HEK293 (cell line): ENCODE measurements at regions not wholly inside any gene's neighbourhood (a gene's known extent, or its start where the extent isn't known, plus 50 kb on each side); places are given as distances from the start of the nearest gene placed in this dataset.

ENCODE experiments used
- CTCF ChIA-PET: fragments of 350-600 bp; formaldehyde crosslinking; extraction: SDS; loops from one replicate; lab custom pipeline; 2021; ENCODE audit warnings: antibody characterized with exemption; lab: Yijun Ruan, JAX
- POLR2A ChIA-PET: fragments of 300-600 bp; formaldehyde crosslinking; extraction: SDS; loops from one replicate; lab custom pipeline; 2020; ENCODE audit warnings: antibody characterized with exemption, inconsistent platforms; lab: Yijun Ruan, JAX
- H3K27ac ChIP-seq: fragments of 200-500 bp; sonication (Bioruptor generic); 2 replicates; pipeline ENCODE4 v1.5.1; 2014; ENCODE audit warnings: low read depth, low read length, control low read depth, inconsistent platforms; ENCODE audit errors: extremely low read depth
- H3K36me3 ChIP-seq, 2 experiments: fragments of 200-500 bp in 1 of 2; sonication (Bioruptor generic) in 1 of 2; 1 replicate in 1 of 2; 2 replicates in 1 of 2; pipeline ENCODE4 v1.5.1; 2014 to 2017; ENCODE audit warnings: inconsistent platforms in 2 of 2, low read length in 2 of 2; ENCODE audit not compliant: control insufficient read depth in 2 of 2, insufficient read depth in 1 of 2
- H3K4me1 ChIP-seq: fragments of 200-500 bp; sonication (Bioruptor generic); 2 replicates; pipeline ENCODE4 v1.5.1; 2014; ENCODE audit warnings: mild to moderate bottlenecking, low read length, inconsistent platforms; ENCODE audit not compliant: control insufficient read depth, insufficient read depth
- H3K4me3 ChIP-seq: 2 replicates; pipeline ENCODE4 v1.5.1; 2011; ENCODE audit warnings: low read depth, mild to moderate bottlenecking, control low read depth, low read length, moderate library complexity
- H3K9me3 ChIP-seq: fragments of 200-500 bp; sonication (Bioruptor generic); 2 replicates; pipeline ENCODE4 v1.5.1; 2014; ENCODE audit warnings: low read depth, low read length, inconsistent platforms; ENCODE audit not compliant: control insufficient read depth, insufficient read depth
- ATF2 ChIP-seq: fragments of 450-650 bp; formaldehyde crosslinking; IDR thresholded peaks from 2 replicates; pipeline ENCODE4 v1.5.1; 2016; ENCODE audit warnings: missing biosample characterization, missing genetic modification characterization, low read depth
- BCL6B ChIP-seq: fragments of 450-650 bp; formaldehyde crosslinking; IDR thresholded peaks from 2 replicates; pipeline ENCODE4 v1.5.1; 2017; ENCODE audit warnings: missing biosample characterization, missing genetic modification characterization
- EGR2 ChIP-seq: fragments of 450-650 bp; formaldehyde crosslinking; IDR thresholded peaks from 2 replicates; pipeline ENCODE4 v1.5.1; 2016; ENCODE audit warnings: low read depth, missing biosample characterization, missing genetic modification characterization
- FEZF1 ChIP-seq: fragments of 450-650 bp; formaldehyde crosslinking; IDR thresholded peaks from 2 replicates; pipeline ENCODE4 v1.5.1; 2016; ENCODE audit warnings: missing biosample characterization, missing genetic modification characterization
- GLIS1 ChIP-seq: fragments of 450-650 bp; formaldehyde crosslinking; IDR thresholded peaks from 2 replicates; pipeline ENCODE4 v1.5.1; 2016; ENCODE audit warnings: missing biosample characterization, missing genetic modification characterization
- IKZF3 ChIP-seq: fragments of 450-650 bp; IDR thresholded peaks from 2 replicates; pipeline ENCODE4 v1.5.0; 2018; ENCODE audit warnings: missing biosample characterization, mild to moderate bottlenecking, missing genetic modification characterization, moderate library complexity
- RBAK ChIP-seq: fragments of 450-650 bp; formaldehyde crosslinking; IDR thresholded peaks from 2 replicates; pipeline ENCODE4 v1.5.1; 2016; ENCODE audit warnings: missing biosample characterization, missing genetic modification characterization
- WT1 ChIP-seq: fragments of 450-650 bp; formaldehyde crosslinking; IDR thresholded peaks from 2 replicates; pipeline ENCODE4 v1.5.1; 2016; ENCODE audit warnings: missing biosample characterization, missing genetic modification characterization
- ZFHX2 ChIP-seq: fragments of 450-650 bp; formaldehyde crosslinking; conservative IDR thresholded peaks from 2 replicates; pipeline ENCODE4 v1.5.1; 2016; ENCODE audit warnings: missing biosample characterization, missing genetic modification characterization
- ZIC2 ChIP-seq: fragments of 450-650 bp; formaldehyde crosslinking; IDR thresholded peaks from 2 replicates; pipeline ENCODE4 v1.5.1; 2016; ENCODE audit warnings: missing biosample characterization, missing genetic modification characterization
- ZNF2 ChIP-seq: fragments of 450-650 bp; formaldehyde crosslinking; IDR thresholded peaks from 2 replicates; pipeline ENCODE4 v1.5.1; 2016; ENCODE audit warnings: missing biosample characterization, missing genetic modification characterization
- ZNF221 ChIP-seq: fragments of 450-650 bp; formaldehyde crosslinking; IDR thresholded peaks from 2 replicates; pipeline ENCODE4 v1.5.1; 2017; ENCODE audit warnings: missing biosample characterization, missing genetic modification characterization, borderline replicate concordance
- ZNF518A ChIP-seq: fragments of 450-650 bp; formaldehyde crosslinking; conservative IDR thresholded peaks from 2 replicates; pipeline ENCODE4 v1.5.1; 2016; ENCODE audit warnings: low read depth, missing biosample characterization, missing genetic modification characterization
- ZNF521 ChIP-seq: fragments of 450-650 bp; formaldehyde crosslinking; IDR thresholded peaks from 2 replicates; pipeline ENCODE4 v1.5.1; 2017; ENCODE audit warnings: missing biosample characterization, mild to moderate bottlenecking, missing genetic modification characterization
- ZNF560 ChIP-seq: fragments of 450-650 bp; formaldehyde crosslinking; IDR thresholded peaks from 2 replicates; pipeline ENCODE4 v1.5.1; 2017; ENCODE audit warnings: missing biosample characterization, missing genetic modification characterization, borderline replicate concordance
- ZNF571 ChIP-seq: fragments of 450-650 bp; formaldehyde crosslinking; IDR thresholded peaks from 2 replicates; pipeline ENCODE4 v1.5.0; 2017; ENCODE audit warnings: missing biosample characterization, missing genetic modification characterization
- ZNF621 ChIP-seq: fragments of 450-650 bp; formaldehyde crosslinking; IDR thresholded peaks from 2 replicates; pipeline ENCODE4 v1.5.1; 2017; ENCODE audit warnings: missing biosample characterization, missing genetic modification characterization
- ZNF76 ChIP-seq: fragments of 450-650 bp; formaldehyde crosslinking; IDR thresholded peaks from 2 replicates; pipeline ENCODE4; 2016; ENCODE audit warnings: low read depth, missing biosample characterization, missing genetic modification characterization, borderline replicate concordance
- ZSCAN18 ChIP-seq: fragments of 450-650 bp; formaldehyde crosslinking; IDR thresholded peaks from 2 replicates; pipeline ENCODE4 v1.5.1; 2016; ENCODE audit warnings: missing biosample characterization, missing genetic modification characterization

GRCh38 chr10:43782814-43783213 lies 134.1 kb upstream of the ZNF32 start:
- no peak overlapping the region for H3K4me3 ChIP-seq
- H3K4me1 ChIP-seq = no peaks in the 10 kb centered on the region; the same call in 1 of the 2 replicates
- CTCF ChIA-PET = interaction anchor here (0.9 kb wide), 2 partner anchors 490 to 1082 kb away, joined by 3 to 4 read pairs; no protein-coding TSS in a partner anchor
- no peaks in the 10 kb centered on the region for H3K9me3 ChIP-seq
- no peaks in the 10 kb centered on the region for H3K36me3 ChIP-seq
- H3K27ac ChIP-seq = no peak overlapping the region
- TF ChIP-seq EGR2 (tag by site-specific recombination) (no peak), WT1 (tag by site-specific recombination) (no peak), ZIC2 (tag by site-specific recombination) (peak; percentile 71)
- POLR2A ChIA-PET = no interaction called here

GRCh38 chr10:43781480-43782361 lies 133.0 kb upstream of the ZNF32 start:
- TF ChIP-seq ZNF521 (tag by site-specific recombination) (no peak), ZFHX2 (tag by site-specific recombination) (peak; percentile 55), ZIC2 (tag by site-specific recombination) (peak; percentile 94), FEZF1 (tag by site-specific recombination) (peak; percentile 41), GLIS1 (tag by site-specific recombination) (peak; percentile 81), ZNF518A (no peak), ZNF560 (tag by site-specific recombination) (no peak), EGR2 (tag by site-specific recombination) (peak; percentile 69; the same call in 1 of the 2 replicates)
- TF ChIP-seq, all 188 proteins: peak for 5
- ChIA-PET POLR2A (no interaction called here), CTCF (interaction anchor here (0.6 kb wide), 2 partner anchors 15 to 920 kb away, joined by 3 read pairs; no protein-coding TSS in a partner anchor)
- H3K27ac ChIP-seq = no peak overlapping the region
- no peak overlapping the region for H3K4me3 ChIP-seq
- H3K4me1 ChIP-seq = no peaks in the 10 kb centered on the region; the same call in 1 of the 2 replicates
- H3K9me3 ChIP-seq = no peaks in the 10 kb centered on the region
- no peaks in the 10 kb centered on the region for H3K36me3 ChIP-seq

- H3K27ac ChIP-seq = no peak overlapping the region
- no peaks in the 10 kb centered on the region for H3K36me3 ChIP-seq
- no peak overlapping the region for H3K4me3 ChIP-seq
- TF ChIP-seq ZNF76 (tag by site-specific recombination) (no peak), FEZF1 (tag by site-specific recombination) (no peak), ZNF2 (tag by site-specific recombination) (no peak), RBAK (tag by site-specific recombination) (no peak), ZNF621 (no peak), IKZF3 (no peak), ZNF571 (tag by site-specific recombination) (no peak), ZNF521 (tag by site-specific recombination) (no peak), ZSCAN18 (tag by site-specific recombination) (no peak), ZNF221 (tag by site-specific recombination) (no peak), ATF2 (no peak), BCL6B (no peak)
- no peaks in the 10 kb centered on the region for H3K9me3 ChIP-seq
- POLR2A ChIA-PET = no interaction called here
- H3K4me1 ChIP-seq = no peaks in the 10 kb centered on the region; the same call in 1 of the 2 replicates
- CTCF ChIA-PET = interaction anchor here (0.7 kb wide), 1 partner anchor 9 kb away, joined by 3 read pairs; no protein-coding TSS in a partner anchor
Measured at GRCh38 chr10:43778571-43778970, 129.9 kb upstream of the ZNF32 start.
